Glomerular endothelial cell (primary cell): ENCODE measurements at regions not wholly inside any gene's neighbourhood (a gene's known extent, or its start where the extent isn't known, plus 50 kb on each side); places are given as distances from the start of the nearest gene placed in this dataset.
"Not testable (repeated sequence)": the region's sequence is repeated elsewhere in the genome, so short reads cannot be mapped to it uniquely, and the experiment has no call there.

Experiments used
- DNase-seq: peaks from one replicate; pipeline ENCODE4 v3.0.0-alpha.2; 2011; ENCODE audit warnings: low read depth, low spot score; ENCODE audit errors: extremely low read depth

GRCh38 chr2:87424763-87425154 lies 323.1 kb upstream of the PLGLB2 start:
- not testable (repeated sequence) for DNase-seq

GRCh38 chr2:87425191-87425590 lies 322.7 kb upstream of the PLGLB2 start:
- DNase-seq: not testable (repeated sequence)

GRCh38 chr2:87425717-87426116 lies 322.2 kb upstream of the PLGLB2 start:
- not testable (repeated sequence) for DNase-seq

GRCh38 chr2:87428452-87429130 lies 319.3 kb upstream of the PLGLB2 start:
- not testable (repeated sequence) for DNase-seq

- DNase-seq: not testable (repeated sequence)
Observed at GRCh38 chr2:87429206-87429930, 318.5 kb upstream of the PLGLB2 start.

- DNase-seq: not testable (repeated sequence)
Observed at GRCh38 chr2:87429931-87430275, 318.0 kb upstream of the PLGLB2 start.

- not testable (repeated sequence) for DNase-seq
Observed at GRCh38 chr2:87431051-87431450, 316.8 kb upstream of the PLGLB2 start.

- not testable (repeated sequence) for DNase-seq
Observed at GRCh38 chr2:87432711-87433453, 315.0 kb upstream of the PLGLB2 start.

- DNase-seq: not testable (repeated sequence)
Observed at GRCh38 chr2:87436007-87436406, 311.9 kb upstream of the PLGLB2 start.

- DNase-seq: not testable (repeated sequence)
Observed at GRCh38 chr2:87437701-87438260, 310.1 kb upstream of the PLGLB2 start.

- not testable (repeated sequence) for DNase-seq
Observed at GRCh38 chr2:87438780-87439454, 309.0 kb upstream of the PLGLB2 start.

- DNase-seq: not testable (repeated sequence)
Observed at GRCh38 chr2:87439617-87440204, 308.2 kb upstream of the PLGLB2 start.

GRCh38 chr2:87440650-87441049 lies 307.2 kb upstream of the PLGLB2 start:
- DNase-seq: not testable (repeated sequence)

GRCh38 chr2:87441375-87441774 lies 306.5 kb upstream of the PLGLB2 start:
- not testable (repeated sequence) for DNase-seq

- DNase-seq: not testable (repeated sequence)
Observed at GRCh38 chr2:87442983-87443577, 304.8 kb upstream of the PLGLB2 start.

- not testable (repeated sequence) for DNase-seq
Observed at GRCh38 chr2:87444951-87445350, 302.9 kb upstream of the PLGLB2 start.

GRCh38 chr2:87445613-87446312 lies 302.1 kb upstream of the PLGLB2 start:
- DNase-seq: not testable (repeated sequence)

- not testable (repeated sequence) for DNase-seq
Observed at GRCh38 chr2:87446313-87446696, 301.6 kb upstream of the PLGLB2 start.

- not testable (repeated sequence) for DNase-seq
Observed at GRCh38 chr2:87449462-87449980, 298.4 kb upstream of the PLGLB2 start.
